Vagina (tissue), 2 donors: ENCODE measurements at regions not wholly inside any gene's neighbourhood (a gene's known extent, or its start where the extent isn't known, plus 50 kb on each side); places are given as distances from the start of the nearest gene placed in this dataset.

Experiments
- CTCF ChIP-seq, 3 experiments: fragments of 450-650 bp in 2 of 3; fragments of 200-600 bp in 1 of 3; sonication (generic) in 1 of 3; IDR thresholded peaks; one replicate each; pipeline ENCODE4 v1.5.1; 2017 to 2019; ENCODE audit warnings: antibody characterized with exemption in 3 of 3, mild to moderate bottlenecking in 2 of 3, moderate library complexity in 2 of 3
- POLR2A ChIP-seq, 2 donors: fragments of 450-650 bp; IDR thresholded peaks; one replicate each; pipeline ENCODE4 v1.6.1; 2017; ENCODE audit warnings: antibody characterized with exemption in 2 of 2, mild to moderate bottlenecking in 2 of 2, moderate library complexity in 2 of 2
- POLR2AphosphoS5 ChIP-seq, 2 donors: sonication (generic); formaldehyde crosslinking; IDR thresholded peaks; one replicate each; pipeline ENCODE4 v1.9.0; 2017; ENCODE audit warnings: antibody characterized with exemption in 2 of 2, mild to moderate bottlenecking in 2 of 2, low read depth in 1 of 2; ENCODE audit not compliant: insufficient read depth in 1 of 2

GRCh38 chr1:229856009-229856650, 210.9 kb upstream of the GALNT2 start:
- TF ChIP-seq CTCF (IDR thresholded peaks at IDR 0.05) (no peak), POLR2A (IDR thresholded peaks at IDR 0.05) (no peak), POLR2AphosphoS5 (IDR thresholded peaks at IDR 0.05; ENCODE audit: insufficient read depth in 1 of 2, low read depth in 1 of 2) (no peak)
